ENCODE measurements at regions not wholly inside any gene's neighbourhood (a gene's known extent, or its start where the extent isn't known, plus 50 kb on each side); places are given as distances from the start of the nearest gene placed in this dataset.

DNA sequence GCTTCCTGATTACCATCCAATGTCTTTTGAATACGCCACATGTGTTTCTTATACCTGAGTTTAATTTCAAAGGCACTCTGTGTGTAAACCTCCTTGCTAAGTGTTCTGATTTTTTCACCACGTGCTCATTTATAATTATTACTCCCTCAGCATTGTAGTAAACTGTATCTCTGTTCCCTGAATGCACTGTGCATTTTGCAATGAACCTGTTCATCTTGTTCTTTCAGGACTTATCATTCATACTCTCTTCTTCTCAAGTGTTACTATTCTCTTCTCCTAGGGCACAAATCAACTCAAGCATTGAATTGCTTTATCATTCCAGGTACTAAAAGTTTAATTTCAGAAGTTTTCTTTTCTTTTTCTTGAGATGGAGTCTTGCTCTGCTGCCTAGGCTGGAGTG is 383.4 kb upstream of the TRIB2 start:
- Histone ChIP-seq H3K9me3 (ENCODE audit: control insufficient read depth in 5 of 5, low read length in 5 of 5) (peaks cover 0 to 2% (median 0%) of the 10 kb centered on the region in 5 donors), H3K4me1 (ENCODE audit: control insufficient read depth in 5 of 5, insufficient read depth in 5 of 5, low read length in 5 of 5) (no peaks in the 10 kb centered on the region), H3K27me3 (ENCODE audit: control insufficient read depth in 5 of 5, insufficient read depth in 4 of 5, low read length in 5 of 5) (no peaks in the 10 kb centered on the region), H3K27ac (ENCODE audit: low read depth, low read length) (no peak overlapping the region), H3K9ac (ENCODE audit: low read length in 5 of 5) (no peak overlapping the region), H3K36me3 (ENCODE audit: control insufficient read depth in 5 of 5, insufficient read depth in 5 of 5, low read length in 5 of 5) (no peaks in the 10 kb centered on the region), H3K4me3 (ENCODE audit: low read depth in 1 of 5, low read length in 5 of 5) (no peak overlapping the region)

DNA sequence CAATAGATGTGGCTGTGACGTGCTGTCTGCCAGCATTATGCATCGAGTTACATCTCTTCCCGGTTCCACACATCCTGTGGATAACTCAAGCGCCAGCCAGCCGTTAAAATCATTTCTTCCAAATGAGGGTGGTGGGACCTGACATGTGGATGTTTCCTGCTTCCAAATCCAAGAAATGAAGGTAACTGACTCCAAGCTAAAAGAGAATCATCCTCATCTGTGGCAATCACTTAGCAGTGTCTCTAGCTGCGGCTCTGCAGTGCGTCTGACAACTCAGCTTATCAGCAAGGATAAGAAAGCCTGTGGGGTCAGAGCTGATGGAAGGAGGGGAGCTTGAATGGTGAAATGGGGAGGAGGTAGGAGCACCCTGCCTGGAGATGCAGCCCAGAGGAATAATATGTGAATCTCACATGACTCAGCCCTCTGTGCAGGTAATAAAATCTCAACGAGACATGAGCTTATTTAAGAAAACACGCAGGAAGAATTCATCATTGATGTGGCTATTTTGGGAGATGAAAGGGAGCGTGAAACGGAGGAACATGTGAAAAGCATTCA is 382.2 kb upstream of the TRIB2 start:
- Histone ChIP-seq H3K4me1 (ENCODE audit: control insufficient read depth in 5 of 5, insufficient read depth in 5 of 5, low read length in 5 of 5) (no peaks in the 10 kb centered on the region), H3K9me3 (ENCODE audit: control insufficient read depth in 5 of 5, low read length in 5 of 5) (peaks cover 0 to 2% (median 0%) of the 10 kb centered on the region in 5 donors), H3K4me3 (ENCODE audit: low read depth in 1 of 5, low read length in 5 of 5) (no peak overlapping the region), H3K36me3 (ENCODE audit: control insufficient read depth in 5 of 5, insufficient read depth in 5 of 5, low read length in 5 of 5) (no peaks in the 10 kb centered on the region), H3K27me3 (ENCODE audit: control insufficient read depth in 5 of 5, insufficient read depth in 4 of 5, low read length in 5 of 5) (no peaks in the 10 kb centered on the region), H3K27ac (ENCODE audit: low read depth, low read length) (no peak overlapping the region), H3K9ac (ENCODE audit: low read length in 5 of 5) (no peak overlapping the region)

DNA sequence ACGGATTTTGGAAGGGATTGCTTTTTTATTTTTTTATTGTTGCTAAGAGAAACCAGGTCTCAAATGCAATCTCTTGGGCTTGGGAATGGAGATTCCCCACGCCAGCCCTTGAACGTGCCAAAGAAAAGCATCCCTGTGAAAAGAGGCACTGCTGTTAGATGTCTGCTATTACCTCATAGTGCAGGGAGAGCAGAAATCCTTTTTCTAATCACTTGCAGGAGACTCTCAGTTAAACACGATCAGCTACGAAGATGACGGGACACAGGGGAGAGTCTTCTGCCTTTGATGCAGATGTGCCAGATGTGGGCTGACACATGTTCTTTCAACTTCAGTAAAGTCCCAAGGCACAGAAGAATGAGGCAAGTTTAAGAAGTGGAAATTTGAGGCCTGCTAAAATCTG is 381.6 kb upstream of the TRIB2 start:
- Histone ChIP-seq H3K27me3 (ENCODE audit: control insufficient read depth in 5 of 5, insufficient read depth in 4 of 5, low read length in 5 of 5) (no peaks in the 10 kb centered on the region), H3K9me3 (ENCODE audit: control insufficient read depth in 5 of 5, low read length in 5 of 5) (peaks cover 0 to 2% (median 0%) of the 10 kb centered on the region in 5 donors), H3K36me3 (ENCODE audit: control insufficient read depth in 5 of 5, insufficient read depth in 5 of 5, low read length in 5 of 5) (no peaks in the 10 kb centered on the region), H3K4me1 (ENCODE audit: control insufficient read depth in 5 of 5, insufficient read depth in 5 of 5, low read length in 5 of 5) (no peaks in the 10 kb centered on the region), H3K27ac (ENCODE audit: low read depth, low read length) (no peak overlapping the region), H3K4me3 (ENCODE audit: low read depth in 1 of 5, low read length in 5 of 5) (no peak overlapping the region), H3K9ac (ENCODE audit: low read length in 5 of 5) (no peak overlapping the region)

DNA sequence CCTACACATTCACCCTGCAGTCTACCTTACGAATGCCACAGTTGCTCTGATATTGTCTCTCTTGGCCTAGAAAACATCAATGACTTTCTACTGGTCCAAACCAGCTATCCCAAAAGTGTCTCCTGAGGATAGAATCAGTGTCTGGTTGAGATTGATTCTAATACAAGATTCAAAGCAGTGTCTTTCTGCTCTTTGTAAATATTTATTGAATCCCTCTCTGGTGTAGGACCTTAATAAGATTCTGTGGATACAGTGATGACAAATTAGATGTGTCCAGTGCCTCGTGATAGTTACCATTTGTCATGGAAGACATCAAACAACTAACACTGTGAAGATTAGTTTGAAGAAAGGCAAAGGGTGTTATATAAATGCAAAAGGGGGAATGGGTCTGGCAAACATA is 380.7 kb upstream of the TRIB2 start:
- H3K4me3 ChIP-seq (ENCODE audit: low read depth in 1 of 5, low read length in 5 of 5) = no peak overlapping the region
- no peaks in the 10 kb centered on the region for H3K27me3 ChIP-seq (ENCODE audit: control insufficient read depth in 5 of 5, insufficient read depth in 4 of 5, low read length in 5 of 5)
- H3K36me3 ChIP-seq (ENCODE audit: control insufficient read depth in 5 of 5, insufficient read depth in 5 of 5, low read length in 5 of 5) = no peaks in the 10 kb centered on the region
- peaks cover 0 to 2% (median 0%) of the 10 kb centered on the region in 5 donors for H3K9me3 ChIP-seq (ENCODE audit: control insufficient read depth in 5 of 5, low read length in 5 of 5)
- H3K4me1 ChIP-seq (ENCODE audit: control insufficient read depth in 5 of 5, insufficient read depth in 5 of 5, low read length in 5 of 5) = no peaks in the 10 kb centered on the region
- no peak overlapping the region for H3K9ac ChIP-seq (ENCODE audit: low read length in 5 of 5)
- H3K27ac ChIP-seq (ENCODE audit: low read depth, low read length) = no peak overlapping the region

DNA sequence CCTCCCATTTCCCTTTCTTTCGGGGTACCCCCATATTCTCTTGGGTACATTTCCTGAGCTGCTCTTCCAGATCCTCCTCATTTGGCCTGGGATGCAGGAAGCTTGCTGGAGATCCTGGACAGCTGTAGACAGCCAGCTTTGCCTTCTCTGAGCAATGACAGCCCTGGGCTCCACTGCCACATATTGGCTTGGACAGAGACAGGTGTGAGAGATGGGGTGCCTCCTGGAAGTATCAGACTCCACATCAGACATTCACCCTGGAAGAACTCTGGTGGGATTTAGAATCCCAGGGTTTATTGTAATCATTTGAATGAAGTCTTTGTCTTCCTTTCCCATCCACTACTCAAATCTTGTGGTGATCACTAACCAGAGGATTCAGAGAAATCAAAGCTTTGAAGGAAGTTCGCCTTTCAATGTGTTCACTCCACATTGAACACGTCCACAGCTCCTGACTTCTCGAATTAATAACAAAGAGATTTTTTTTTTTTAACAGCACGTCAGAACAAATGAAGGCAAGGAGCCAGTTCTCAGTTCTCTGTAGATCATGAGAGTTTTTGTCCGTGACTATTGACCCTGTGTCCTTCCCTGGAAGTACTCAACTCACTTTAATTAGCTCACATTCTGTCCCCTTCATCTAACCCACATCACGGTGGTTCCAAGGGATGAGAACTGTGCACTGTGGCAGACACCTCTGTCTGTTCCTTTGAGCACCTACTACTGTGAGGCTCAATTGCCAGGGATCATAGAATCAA is 377.6 kb upstream of the TRIB2 start:
- no peaks in the 10 kb centered on the region for H3K36me3 ChIP-seq (ENCODE audit: control insufficient read depth in 5 of 5, insufficient read depth in 5 of 5, low read length in 5 of 5)
- H3K27me3 ChIP-seq (ENCODE audit: control insufficient read depth in 5 of 5, insufficient read depth in 4 of 5, low read length in 5 of 5) = no peaks in the 10 kb centered on the region
- H3K4me1 ChIP-seq (ENCODE audit: control insufficient read depth in 5 of 5, insufficient read depth in 5 of 5, low read length in 5 of 5) = no peaks in the 10 kb centered on the region
- no peak overlapping the region for H3K27ac ChIP-seq (ENCODE audit: low read depth, low read length)
- no peak overlapping the region for H3K9ac ChIP-seq (ENCODE audit: low read length in 5 of 5)
- H3K9me3 ChIP-seq (ENCODE audit: control insufficient read depth in 5 of 5, low read length in 5 of 5) = peaks cover 0 to 2% (median 0%) of the 10 kb centered on the region in 5 donors
- H3K4me3 ChIP-seq (ENCODE audit: low read depth in 1 of 5, low read length in 5 of 5) = no peak overlapping the region

DNA sequence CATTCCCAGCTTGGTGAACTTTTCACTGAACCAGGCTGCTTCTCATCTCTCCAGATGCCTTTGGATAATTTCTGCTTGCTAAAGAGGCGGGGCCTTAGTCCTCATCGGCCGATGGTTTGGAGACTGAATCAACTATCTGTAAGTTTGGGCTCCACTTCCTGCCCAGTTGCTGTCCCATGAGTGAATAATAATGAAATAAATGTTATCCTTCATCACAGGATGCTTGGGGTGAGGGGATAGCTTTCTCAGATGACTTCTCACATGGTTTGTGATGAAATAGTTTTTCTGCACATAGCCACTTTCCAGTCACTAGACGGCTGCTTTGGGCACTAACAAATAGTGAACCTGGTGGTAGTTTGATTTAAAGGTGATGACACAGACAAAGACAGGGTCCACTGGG is 376.6 kb upstream of the TRIB2 start:
- no peaks in the 10 kb centered on the region for H3K36me3 ChIP-seq (ENCODE audit: control insufficient read depth in 5 of 5, insufficient read depth in 5 of 5, low read length in 5 of 5)
- H3K9me3 ChIP-seq (ENCODE audit: control insufficient read depth in 5 of 5, low read length in 5 of 5) = peaks cover 0 to 2% (median 0%) of the 10 kb centered on the region in 5 donors
- no peak overlapping the region for H3K4me3 ChIP-seq (ENCODE audit: low read depth in 1 of 5, low read length in 5 of 5)
- no peaks in the 10 kb centered on the region for H3K27me3 ChIP-seq (ENCODE audit: control insufficient read depth in 5 of 5, insufficient read depth in 4 of 5, low read length in 5 of 5)
- no peak overlapping the region for H3K9ac ChIP-seq (ENCODE audit: low read length in 5 of 5)
- no peaks in the 10 kb centered on the region for H3K4me1 ChIP-seq (ENCODE audit: control insufficient read depth in 5 of 5, insufficient read depth in 5 of 5, low read length in 5 of 5)
- no peak overlapping the region for H3K27ac ChIP-seq (ENCODE audit: low read depth, low read length)

DNA sequence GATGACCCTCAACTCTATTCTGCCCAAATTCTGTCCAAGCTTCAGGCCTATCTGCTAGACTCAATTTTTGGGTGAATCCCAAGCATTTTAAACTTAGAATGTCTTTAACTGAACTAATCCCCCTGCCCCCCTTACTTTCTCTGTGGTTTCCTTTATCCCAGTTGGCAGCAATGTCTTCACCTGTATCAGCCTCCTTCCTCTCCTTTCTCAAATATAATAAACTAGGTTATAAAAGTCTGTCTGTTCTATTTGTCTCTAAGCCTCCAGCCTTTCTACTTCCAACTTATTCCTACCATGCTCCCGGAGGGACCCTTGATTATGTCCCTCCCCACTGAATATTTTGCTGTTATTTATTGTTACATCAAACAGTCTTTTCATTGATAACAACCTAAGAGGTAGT is 375.5 kb upstream of the TRIB2 start:
- H3K27ac ChIP-seq (ENCODE audit: low read depth, low read length) = no peak overlapping the region
- no peaks in the 10 kb centered on the region for H3K36me3 ChIP-seq (ENCODE audit: control insufficient read depth in 5 of 5, insufficient read depth in 5 of 5, low read length in 5 of 5)
- no peaks in the 10 kb centered on the region for H3K9me3 ChIP-seq (ENCODE audit: control insufficient read depth in 5 of 5, low read length in 5 of 5)
- H3K27me3 ChIP-seq (ENCODE audit: control insufficient read depth in 5 of 5, insufficient read depth in 4 of 5, low read length in 5 of 5) = no peaks in the 10 kb centered on the region
- H3K9ac ChIP-seq (ENCODE audit: low read length in 5 of 5) = no peak overlapping the region
- H3K4me3 ChIP-seq (ENCODE audit: low read depth in 1 of 5, low read length in 5 of 5) = no peak overlapping the region
- H3K4me1 ChIP-seq (ENCODE audit: control insufficient read depth in 5 of 5, insufficient read depth in 5 of 5, low read length in 5 of 5) = no peaks in the 10 kb centered on the region

DNA sequence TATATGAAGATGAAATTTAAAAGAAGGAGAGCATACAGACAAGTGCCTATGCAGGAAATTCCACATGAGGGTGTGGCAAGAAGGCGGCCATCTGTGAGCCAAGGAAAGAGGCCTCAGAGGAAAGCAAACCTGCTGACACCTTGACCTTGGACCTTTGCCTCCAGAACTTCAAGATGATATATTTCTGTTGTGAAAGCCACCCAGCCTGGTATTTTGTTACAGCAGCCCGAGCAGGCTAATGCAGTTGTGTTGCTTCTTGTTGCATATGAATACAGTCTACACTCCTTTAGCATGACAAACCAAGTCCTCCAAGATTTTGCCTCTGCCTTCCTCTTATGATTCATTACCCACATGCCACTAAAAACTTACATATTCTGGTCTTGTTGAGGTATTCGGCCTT is 374.8 kb upstream of the TRIB2 start:
- no peak overlapping the region for H3K4me3 ChIP-seq (ENCODE audit: low read depth in 1 of 5, low read length in 5 of 5)

DNA sequence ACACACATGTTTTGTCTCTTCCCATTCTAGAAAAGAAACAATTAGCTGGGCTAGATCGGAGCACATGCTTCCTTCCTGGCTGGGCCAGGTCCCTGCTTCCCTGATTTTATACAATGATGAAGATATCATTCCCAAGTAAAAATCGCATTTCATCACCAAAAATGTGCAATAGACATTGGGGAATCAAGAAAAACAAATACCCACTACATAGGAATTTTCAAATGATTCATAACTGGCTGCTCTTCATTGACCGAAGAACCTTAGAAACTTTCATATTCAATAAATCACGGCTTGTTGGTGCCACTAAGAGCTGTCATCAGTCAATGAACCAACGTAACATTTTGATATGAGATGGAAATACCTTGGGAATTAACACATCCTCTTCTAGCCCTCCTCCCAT is 373.6 kb upstream of the TRIB2 start:
- Histone ChIP-seq H3K9me3 (ENCODE audit: control insufficient read depth in 5 of 5, low read length in 5 of 5) (no peaks in the 10 kb centered on the region), H3K36me3 (ENCODE audit: control insufficient read depth in 5 of 5, insufficient read depth in 5 of 5, low read length in 5 of 5) (no peaks in the 10 kb centered on the region), H3K27me3 (ENCODE audit: control insufficient read depth in 5 of 5, insufficient read depth in 4 of 5, low read length in 5 of 5) (no peaks in the 10 kb centered on the region), H3K9ac (ENCODE audit: low read length in 5 of 5) (no peak overlapping the region), H3K27ac (ENCODE audit: low read depth, low read length) (no peak overlapping the region), H3K4me1 (ENCODE audit: control insufficient read depth in 5 of 5, insufficient read depth in 5 of 5, low read length in 5 of 5) (no peaks in the 10 kb centered on the region), H3K4me3 (ENCODE audit: low read depth in 1 of 5, low read length in 5 of 5) (no peak overlapping the region)

More for the DNA sequence above, 374.8 kb upstream of the TRIB2 start:
- Histone ChIP-seq H3K36me3 (ENCODE audit: control insufficient read depth in 5 of 5, insufficient read depth in 5 of 5, low read length in 5 of 5) (no peaks in the 10 kb centered on the region), H3K27me3 (ENCODE audit: control insufficient read depth in 5 of 5, insufficient read depth in 4 of 5, low read length in 5 of 5) (no peaks in the 10 kb centered on the region), H3K9me3 (ENCODE audit: control insufficient read depth in 5 of 5, low read length in 5 of 5) (no peaks in the 10 kb centered on the region), H3K4me1 (ENCODE audit: control insufficient read depth in 5 of 5, insufficient read depth in 5 of 5, low read length in 5 of 5) (no peaks in the 10 kb centered on the region), H3K9ac (ENCODE audit: low read length in 5 of 5) (no peak overlapping the region), H3K27ac (ENCODE audit: low read depth, low read length) (no peak overlapping the region)

DNA sequence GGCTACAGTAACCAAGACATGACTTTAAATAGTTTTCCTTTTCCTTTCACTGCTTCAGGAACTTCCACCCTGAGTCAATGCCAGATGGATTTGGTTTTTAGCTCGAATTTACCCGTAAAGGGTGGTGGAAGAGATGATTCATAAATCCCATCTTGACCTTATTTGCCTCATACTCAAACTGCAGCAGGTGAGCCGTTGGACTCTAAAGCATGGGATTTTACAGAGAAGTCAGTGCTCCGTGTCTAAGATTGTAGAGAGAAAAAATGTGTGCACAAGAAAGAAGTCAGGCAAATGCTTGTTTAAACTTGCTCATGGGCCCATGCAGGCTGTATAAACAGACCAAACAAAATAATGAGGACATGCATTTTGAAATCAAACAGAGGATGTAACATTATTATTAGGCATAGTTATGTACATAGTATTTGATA is 369.7 kb upstream of the TRIB2 start:
- Histone ChIP-seq H3K4me3 (ENCODE audit: low read depth in 1 of 5, low read length in 5 of 5) (no peak overlapping the region), H3K27me3 (ENCODE audit: control insufficient read depth in 5 of 5, insufficient read depth in 4 of 5, low read length in 5 of 5) (no peaks in the 10 kb centered on the region), H3K4me1 (ENCODE audit: control insufficient read depth in 5 of 5, insufficient read depth in 5 of 5, low read length in 5 of 5) (no peaks in the 10 kb centered on the region), H3K9ac (ENCODE audit: low read length in 5 of 5) (no peak overlapping the region), H3K27ac (ENCODE audit: low read depth, low read length) (no peak overlapping the region), H3K9me3 (ENCODE audit: control insufficient read depth in 5 of 5, low read length in 5 of 5) (no peaks in the 10 kb centered on the region), H3K36me3 (ENCODE audit: control insufficient read depth in 5 of 5, insufficient read depth in 5 of 5, low read length in 5 of 5) (no peaks in the 10 kb centered on the region)

Data from subcutaneous abdominal adipose tissue (tissue), 5 donors.